ENCODE measurements at regions not wholly inside any gene's neighbourhood (a gene's known extent, or its start where the extent isn't known, plus 50 kb on each side); places are given as distances from the start of the nearest gene placed in this dataset.

- TF ChIP-seq EP300 (IDR thresholded peaks at IDR 0.05) (no peak), POLR2A (IDR thresholded peaks at IDR 0.05) (no peak)
- TF ChIP-seq, protein P1, sequence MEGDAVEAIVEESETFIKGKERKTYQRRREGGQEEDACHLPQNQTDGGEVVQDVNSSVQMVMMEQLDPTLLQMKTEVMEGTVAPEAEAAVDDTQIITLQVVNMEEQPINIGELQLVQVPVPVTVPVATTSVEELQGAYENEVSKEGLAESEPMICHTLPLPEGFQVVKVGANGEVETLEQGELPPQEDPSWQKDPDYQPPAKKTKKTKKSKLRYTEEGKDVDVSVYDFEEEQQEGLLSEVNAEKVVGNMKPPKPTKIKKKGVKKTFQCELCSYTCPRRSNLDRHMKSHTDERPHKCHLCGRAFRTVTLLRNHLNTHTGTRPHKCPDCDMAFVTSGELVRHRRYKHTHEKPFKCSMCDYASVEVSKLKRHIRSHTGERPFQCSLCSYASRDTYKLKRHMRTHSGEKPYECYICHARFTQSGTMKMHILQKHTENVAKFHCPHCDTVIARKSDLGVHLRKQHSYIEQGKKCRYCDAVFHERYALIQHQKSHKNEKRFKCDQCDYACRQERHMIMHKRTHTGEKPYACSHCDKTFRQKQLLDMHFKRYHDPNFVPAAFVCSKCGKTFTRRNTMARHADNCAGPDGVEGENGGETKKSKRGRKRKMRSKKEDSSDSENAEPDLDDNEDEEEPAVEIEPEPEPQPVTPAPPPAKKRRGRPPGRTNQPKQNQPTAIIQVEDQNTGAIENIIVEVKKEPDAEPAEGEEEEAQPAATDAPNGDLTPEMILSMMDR (IDR thresholded peaks at IDR 0.05), result no peak
- 83 to 86% methylated on average over 5 of the region's 5 CpGs for WGBS, 2 donors
- DNase-seq (ENCODE audit: low spot score in 2 of 2), result no peak
- Histone ChIP-seq H3K27ac (peak overlapping the region in 2 of 4 donors; percentile 11 to 44), H3K4me1 (peaks cover 0 to 6% (median 0%) of the 10 kb centered on the region in 4 donors), H3K9me3 (no peaks in the 10 kb centered on the region), H3K4me3 (no peak overlapping the region), H3K36me3 (no peaks in the 10 kb centered on the region), H3K27me3 (no peaks in the 10 kb centered on the region)
Measured at GRCh38 chr11:115941044-115941443, 436.8 kb upstream of the CADM1 start.

- Histone ChIP-seq H3K27me3 (no peaks in the 10 kb centered on the region), H3K27ac (no peak overlapping the region), H3K4me1 (peaks cover 0 to 6% (median 0%) of the 10 kb centered on the region in 4 donors), H3K36me3 (no peaks in the 10 kb centered on the region), H3K4me3 (no peak overlapping the region), H3K9me3 (no peaks in the 10 kb centered on the region)
- TF ChIP-seq EP300 (IDR thresholded peaks at IDR 0.05), result no peak
- DNase-seq (ENCODE audit: low spot score in 2 of 2), result no peak
- 69 to 82% methylated on average over 7 of the region's 7 CpGs for WGBS, 2 donors
Measured at GRCh38 chr11:115939731-115940421, 435.7 kb upstream of the CADM1 start.

DNA sequence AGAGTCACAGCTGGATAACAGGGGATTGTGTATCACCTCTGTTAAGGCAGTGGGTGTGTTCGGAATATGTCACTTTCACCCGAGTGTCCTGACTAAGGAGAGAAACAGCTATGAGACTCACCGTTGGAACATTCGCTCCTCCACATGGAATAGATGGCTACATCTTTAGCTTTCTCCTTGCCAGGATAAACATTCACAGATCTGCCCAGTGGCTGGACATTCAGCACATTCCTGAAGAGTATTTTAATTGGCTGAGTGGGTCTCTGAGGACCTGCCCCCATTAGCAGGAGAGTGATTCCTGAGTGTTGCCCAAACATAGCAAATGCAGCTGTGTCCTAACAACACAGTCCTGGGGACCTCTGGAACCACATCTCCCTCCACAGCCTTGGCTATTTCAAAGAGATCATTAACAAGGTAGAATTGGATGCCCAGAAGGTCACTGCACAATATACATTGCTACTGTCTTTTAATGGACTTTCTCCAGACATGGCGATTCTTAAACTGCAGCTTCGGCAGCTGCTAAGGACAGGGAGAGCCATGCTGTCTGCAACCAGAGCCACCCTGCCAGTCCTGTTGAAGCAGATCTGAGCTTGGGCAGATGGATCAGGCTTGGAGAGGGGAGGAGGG, 435.0 kb upstream of the CADM1 start:
- Histone ChIP-seq H3K4me3 (no peak overlapping the region), H3K36me3 (no peaks in the 10 kb centered on the region), H3K27ac (no peak overlapping the region), H3K4me1 (peaks cover 0 to 6% (median 0%) of the 10 kb centered on the region in 4 donors), H3K27me3 (no peaks in the 10 kb centered on the region), H3K9me3 (no peaks in the 10 kb centered on the region)
- 55 to 64% methylated on average over 6 of the region's 6 CpGs for WGBS, 2 donors
- no peak for DNase-seq (ENCODE audit: low spot score in 2 of 2)
- no peak for TF ChIP-seq EP300 (IDR thresholded peaks at IDR 0.05)

DNA sequence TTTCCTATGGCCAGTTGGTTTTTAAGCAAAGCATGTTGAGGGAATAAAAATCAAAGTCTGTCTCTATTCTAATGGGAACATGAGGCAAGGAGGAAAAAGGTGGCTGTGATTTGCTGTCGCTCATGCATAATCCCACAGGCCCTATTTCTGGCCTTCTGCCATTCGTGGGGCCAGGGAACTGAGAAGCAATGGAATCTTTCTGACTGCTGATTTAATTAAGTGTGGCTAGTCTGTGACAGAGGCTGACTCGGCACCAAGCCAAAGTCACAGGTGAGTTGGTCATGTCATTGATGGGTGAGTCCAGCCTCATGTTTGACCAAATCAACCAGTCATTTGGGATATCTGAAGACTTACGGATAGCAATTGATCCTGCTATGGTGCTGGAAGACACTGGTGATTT, 429.3 kb upstream of the CADM1 start:
- TF ChIP-seq, protein P1 (IDR thresholded peaks at IDR 0.05), result no peak
- TF ChIP-seq EP300 (IDR thresholded peaks at IDR 0.05) (no peak), POLR2A (IDR thresholded peaks at IDR 0.05) (no peak)
- no peak for DNase-seq (ENCODE audit: low spot score in 2 of 2)
- Histone ChIP-seq H3K4me3 (no peak overlapping the region), H3K27me3 (no peaks in the 10 kb centered on the region), H3K4me1 (peaks cover 0 to 21% (median 9%) of the 10 kb centered on the region in 4 donors), H3K27ac (no peak overlapping the region), H3K36me3 (no peaks in the 10 kb centered on the region), H3K9me3 (no peaks in the 10 kb centered on the region)
- WGBS, 2 donors, result 68 to 84% methylated on average over 4 of the region's 4 CpGs

- WGBS, 2 donors, result 94 to 95% methylated on average over 1 of the region's 1 CpG
Measured at GRCh38 chr11:115931548-115932083, 427.4 kb upstream of the CADM1 start.

More at GRCh38 chr11:115931548-115932083, 427.4 kb upstream of the CADM1 start:
- Histone ChIP-seq H3K4me3 (no peak overlapping the region), H3K36me3 (no peaks in the 10 kb centered on the region), H3K27me3 (no peaks in the 10 kb centered on the region), H3K4me1 (peaks cover 0 to 21% (median 9%) of the 10 kb centered on the region in 4 donors), H3K9me3 (no peaks in the 10 kb centered on the region), H3K27ac (no peak overlapping the region)
- TF ChIP-seq EP300 (IDR thresholded peaks at IDR 0.05), result no peak
- TF ChIP-seq, protein P1 (IDR thresholded peaks at IDR 0.05), result no peak
- no peak for TF ChIP-seq POLR2A (IDR thresholded peaks at IDR 0.05)
- DNase-seq (ENCODE audit: low spot score in 2 of 2), result no peak
